ENCODE measurements at regions not wholly inside any gene's neighbourhood (a gene's known extent, or its start where the extent isn't known, plus 50 kb on each side); places are given as distances from the start of the nearest gene placed in this dataset.

DNA sequence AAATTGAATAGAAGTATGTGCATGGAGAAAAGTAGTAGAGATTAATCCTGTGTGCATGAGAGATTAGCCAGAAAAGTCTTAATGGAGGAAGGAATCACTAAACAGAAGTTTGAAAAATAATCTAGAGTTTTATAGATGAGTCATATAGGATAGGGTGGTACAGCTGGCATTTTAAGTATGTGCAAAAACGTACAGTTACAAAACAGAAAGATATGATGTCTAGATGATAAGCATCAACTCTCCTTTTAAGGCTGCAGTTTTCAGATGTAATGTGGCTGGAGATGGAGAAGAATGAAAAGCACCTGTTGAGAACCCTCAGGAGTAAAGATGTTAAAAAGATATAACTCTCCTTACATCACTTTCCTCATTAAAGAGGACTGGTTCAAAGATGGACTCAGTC lies 271.3 kb downstream of the STK31 start:
- Histone ChIP-seq H3K27ac (ENCODE audit: control insufficient read depth, insufficient read depth, low read length) (no peak overlapping the region), H3K4me2 (ENCODE audit: control insufficient read depth, extremely low read depth, insufficient read depth, low read depth, low read length) (no peak overlapping the region), H3K9me1 (ENCODE audit: control insufficient read depth, extremely low read depth, insufficient read depth, low read length) (no peaks in the 10 kb centered on the region), H3K79me2 (ENCODE audit: control insufficient read depth, insufficient read depth, low read length) (no peaks in the 10 kb centered on the region), H3K9ac (ENCODE audit: control insufficient read depth, extremely low read depth, insufficient read depth, low read length) (no peak overlapping the region), H3K9me3 (ENCODE audit: control insufficient read depth, low read depth, low read length) (no peaks in the 10 kb centered on the region), H3K36me3 (ENCODE audit: control insufficient read depth in 2 of 2, extremely low read depth in 1 of 2, insufficient read depth in 2 of 2, low read length in 2 of 2) (no peaks in the 10 kb centered on the region), H3K4me3 (ENCODE audit: control insufficient read depth in 2 of 3, extremely low read depth in 1 of 3, insufficient read depth in 2 of 3, low read depth in 1 of 3, low read length in 3 of 3) (no peak overlapping the region), H2AFZ (ENCODE audit: control insufficient read depth, low read length) (no peak overlapping the region), H4K20me1 (ENCODE audit: control insufficient read depth, extremely low read depth, insufficient read depth, low read length) (no peaks in the 10 kb centered on the region), H3K4me1 (ENCODE audit: control insufficient read depth, extremely low read depth, insufficient read depth, low read length) (no peaks in the 10 kb centered on the region), H3K27me3 (ENCODE audit: control insufficient read depth, extremely low read depth, insufficient read depth, low read length) (no peaks in the 10 kb centered on the region)
- TF ChIP-seq, protein P1, sequence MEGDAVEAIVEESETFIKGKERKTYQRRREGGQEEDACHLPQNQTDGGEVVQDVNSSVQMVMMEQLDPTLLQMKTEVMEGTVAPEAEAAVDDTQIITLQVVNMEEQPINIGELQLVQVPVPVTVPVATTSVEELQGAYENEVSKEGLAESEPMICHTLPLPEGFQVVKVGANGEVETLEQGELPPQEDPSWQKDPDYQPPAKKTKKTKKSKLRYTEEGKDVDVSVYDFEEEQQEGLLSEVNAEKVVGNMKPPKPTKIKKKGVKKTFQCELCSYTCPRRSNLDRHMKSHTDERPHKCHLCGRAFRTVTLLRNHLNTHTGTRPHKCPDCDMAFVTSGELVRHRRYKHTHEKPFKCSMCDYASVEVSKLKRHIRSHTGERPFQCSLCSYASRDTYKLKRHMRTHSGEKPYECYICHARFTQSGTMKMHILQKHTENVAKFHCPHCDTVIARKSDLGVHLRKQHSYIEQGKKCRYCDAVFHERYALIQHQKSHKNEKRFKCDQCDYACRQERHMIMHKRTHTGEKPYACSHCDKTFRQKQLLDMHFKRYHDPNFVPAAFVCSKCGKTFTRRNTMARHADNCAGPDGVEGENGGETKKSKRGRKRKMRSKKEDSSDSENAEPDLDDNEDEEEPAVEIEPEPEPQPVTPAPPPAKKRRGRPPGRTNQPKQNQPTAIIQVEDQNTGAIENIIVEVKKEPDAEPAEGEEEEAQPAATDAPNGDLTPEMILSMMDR (optimal IDR thresholded peaks at IDR 0.05 in 1 of 3, IDR thresholded peaks at IDR 0.05 in 1 of 3, conservative IDR thresholded peaks at IDR 0.05 in 1 of 3; ENCODE audit: extremely low read depth in 1 of 3, insufficient read depth in 2 of 3, low read length in 3 of 3) = no peak
- TF ChIP-seq EZH2 (IDR thresholded peaks at IDR 0.05; ENCODE audit: low read length) = no peak
- DNase-seq (ENCODE audit: low read depth, low spot score) (no peak), FAIRE-seq (no peak)
- dilution Hi-C loops (cut with MboI; ENCODE audit: extremely low pct_ligation_motif_present, low sequenced_read_pairs) = no loop called here

DNA sequence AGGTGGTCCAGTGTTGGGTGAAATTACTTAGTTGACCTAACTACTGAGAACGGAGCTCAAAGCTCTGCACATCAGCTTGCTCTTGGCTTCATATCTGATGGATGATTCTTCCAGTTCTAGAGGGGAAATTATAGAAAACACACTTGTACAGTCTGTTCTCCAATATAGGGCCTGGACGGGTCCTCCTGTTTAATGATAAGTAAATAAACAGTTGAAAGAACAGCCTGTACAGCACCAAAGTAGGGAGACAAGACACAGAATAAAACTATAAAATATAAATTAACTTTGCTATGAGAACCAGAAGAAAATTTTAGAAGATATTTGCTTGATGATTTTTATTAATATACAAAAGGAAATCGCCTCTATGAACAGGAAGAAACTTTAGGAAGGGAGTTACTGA lies 271.7 kb downstream of the STK31 start:
- no peaks in the 10 kb centered on the region for H3K27me3 ChIP-seq (ENCODE audit: control insufficient read depth, extremely low read depth, insufficient read depth, low read length)
- TF ChIP-seq EZH2 (IDR thresholded peaks at IDR 0.05; ENCODE audit: low read length) = no peak
- TF ChIP-seq, protein P1 (optimal IDR thresholded peaks at IDR 0.05 in 1 of 3, IDR thresholded peaks at IDR 0.05 in 1 of 3, conservative IDR thresholded peaks at IDR 0.05 in 1 of 3; ENCODE audit: extremely low read depth in 1 of 3, insufficient read depth in 2 of 3, low read length in 3 of 3) = no peak
- no peaks in the 10 kb centered on the region for H4K20me1 ChIP-seq (ENCODE audit: control insufficient read depth, extremely low read depth, insufficient read depth, low read length)
- FAIRE-seq (no peak), DNase-seq (ENCODE audit: low read depth, low spot score) (no peak)
- no peaks in the 10 kb centered on the region for H3K9me3 ChIP-seq (ENCODE audit: control insufficient read depth, low read depth, low read length)
- no peaks in the 10 kb centered on the region for H3K79me2 ChIP-seq (ENCODE audit: control insufficient read depth, insufficient read depth, low read length)
- no peaks in the 10 kb centered on the region for H3K4me1 ChIP-seq (ENCODE audit: control insufficient read depth, extremely low read depth, insufficient read depth, low read length)
- no peak overlapping the region for H2AFZ ChIP-seq (ENCODE audit: control insufficient read depth, low read length)
- H3K9ac ChIP-seq (ENCODE audit: control insufficient read depth, extremely low read depth, insufficient read depth, low read length) = no peak overlapping the region
- no peak overlapping the region for H3K27ac ChIP-seq (ENCODE audit: control insufficient read depth, insufficient read depth, low read length)
- H3K36me3 ChIP-seq (ENCODE audit: control insufficient read depth in 2 of 2, extremely low read depth in 1 of 2, insufficient read depth in 2 of 2, low read length in 2 of 2) = no peaks in the 10 kb centered on the region
- no peak overlapping the region for H3K4me2 ChIP-seq (ENCODE audit: control insufficient read depth, extremely low read depth, insufficient read depth, low read depth, low read length)
- dilution Hi-C loops (cut with MboI; ENCODE audit: extremely low pct_ligation_motif_present, low sequenced_read_pairs) = no loop called here
- H3K9me1 ChIP-seq (ENCODE audit: control insufficient read depth, extremely low read depth, insufficient read depth, low read length) = no peaks in the 10 kb centered on the region
- no peak overlapping the region for H3K4me3 ChIP-seq (ENCODE audit: control insufficient read depth in 2 of 3, extremely low read depth in 1 of 3, insufficient read depth in 2 of 3, low read depth in 1 of 3, low read length in 3 of 3)
